HG03097 (cell line): ENCODE measurements at regions not wholly inside any gene's neighbourhood (a gene's known extent, or its start where the extent isn't known, plus 50 kb on each side); places are given as distances from the start of the nearest gene placed in this dataset.
"Not testable (repeated sequence)": the region's sequence is repeated elsewhere in the genome, so short reads cannot be mapped to it uniquely, and the experiment has no call there.

Experiments
- ATAC-seq: cut with Tn5 transposase; IDR thresholded peaks from one replicate; pipeline ENCODE4 v1.9.1; 2021; ENCODE audit not compliant: unreplicated experiment, low FRiP score

GRCh38 chr1:80533775-80534334 is 1266.9 kb upstream of the ADGRL2 start:
- no peak for ATAC-seq

DNA sequence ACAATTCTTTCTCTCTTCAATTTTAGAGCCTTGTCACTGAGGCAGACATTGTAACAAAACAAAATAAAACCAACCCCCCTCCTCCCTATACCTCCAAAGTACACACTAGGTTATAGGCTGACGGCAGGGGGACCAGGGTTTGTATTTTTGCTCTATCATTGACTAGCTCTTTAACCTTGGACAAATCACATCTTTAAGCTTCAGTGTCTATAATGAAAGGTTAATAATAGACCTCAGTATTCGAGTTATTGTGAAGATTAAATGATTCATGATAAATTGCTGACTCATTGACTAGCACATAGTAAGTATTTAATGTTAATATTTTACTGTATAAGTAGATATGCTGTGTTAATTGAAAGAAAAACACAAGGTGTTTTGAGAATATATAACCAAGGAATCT is 1267.6 kb upstream of the ADGRL2 start:
- ATAC-seq, result no peak

DNA sequence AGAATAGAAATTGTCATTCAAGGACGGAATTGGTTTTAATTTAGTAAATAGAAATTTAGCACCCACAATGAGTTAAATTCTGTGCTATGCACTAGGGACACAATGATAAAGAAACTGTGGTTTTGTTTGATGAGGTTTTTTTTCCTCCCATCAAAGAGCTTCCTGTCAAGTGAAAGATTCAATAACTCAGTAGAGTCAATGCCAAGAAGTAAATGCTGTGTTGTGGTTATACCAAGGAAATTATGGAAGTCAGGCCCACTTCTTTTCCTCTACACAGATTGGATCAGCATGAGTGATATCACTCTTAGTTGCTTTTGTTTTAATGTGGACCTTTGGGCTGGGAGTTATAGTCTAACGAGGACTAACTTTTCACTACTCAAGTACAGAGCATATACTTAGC is 1269.6 kb upstream of the ADGRL2 start:
- ATAC-seq, result no peak

GRCh38 chr1:80529546-80529945 is 1271.2 kb upstream of the ADGRL2 start:
- no peak for ATAC-seq

DNA sequence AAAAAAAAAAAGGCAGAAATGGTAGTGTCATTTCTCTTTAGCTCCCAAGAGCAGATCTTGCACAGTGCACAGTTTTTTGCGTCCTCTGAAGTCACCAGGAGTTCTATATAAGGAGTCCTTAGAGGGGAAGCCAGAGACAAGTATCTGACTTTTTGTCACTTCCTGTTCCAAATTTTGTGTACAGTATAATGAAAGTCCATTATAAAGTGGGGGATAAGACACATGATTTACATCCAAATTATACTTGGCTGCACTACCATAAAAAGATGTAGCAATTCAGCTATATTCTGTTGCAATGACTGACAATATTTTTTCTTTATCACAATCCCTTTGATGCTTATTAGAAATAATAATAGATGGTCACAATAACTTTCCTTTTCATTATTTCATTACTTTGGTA is 1276.9 kb upstream of the ADGRL2 start:
- ATAC-seq, result no peak

GRCh38 chr1:80523071-80523470 is 1277.7 kb upstream of the ADGRL2 start:
- not testable (repeated sequence) for ATAC-seq

DNA sequence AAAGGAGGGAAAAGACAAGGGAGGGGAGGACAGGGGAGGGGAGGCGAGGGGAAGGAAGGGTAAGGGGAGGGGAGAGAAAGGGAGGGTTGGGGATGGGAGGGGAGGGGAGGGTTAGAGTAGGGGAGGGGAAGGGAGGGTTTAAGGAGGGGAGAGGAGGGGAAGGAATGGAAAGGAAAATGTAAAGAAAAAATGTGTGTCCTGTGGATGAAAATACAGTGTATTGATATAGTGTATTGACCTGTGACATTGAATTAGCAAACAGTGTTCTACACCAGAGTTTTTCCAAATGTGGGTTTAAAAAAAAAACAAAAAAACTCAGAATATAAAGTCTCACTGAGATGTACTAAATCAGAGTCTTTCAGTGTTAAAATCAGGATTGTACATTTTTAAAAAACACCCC is 1279.8 kb upstream of the ADGRL2 start:
- no peak for ATAC-seq

DNA sequence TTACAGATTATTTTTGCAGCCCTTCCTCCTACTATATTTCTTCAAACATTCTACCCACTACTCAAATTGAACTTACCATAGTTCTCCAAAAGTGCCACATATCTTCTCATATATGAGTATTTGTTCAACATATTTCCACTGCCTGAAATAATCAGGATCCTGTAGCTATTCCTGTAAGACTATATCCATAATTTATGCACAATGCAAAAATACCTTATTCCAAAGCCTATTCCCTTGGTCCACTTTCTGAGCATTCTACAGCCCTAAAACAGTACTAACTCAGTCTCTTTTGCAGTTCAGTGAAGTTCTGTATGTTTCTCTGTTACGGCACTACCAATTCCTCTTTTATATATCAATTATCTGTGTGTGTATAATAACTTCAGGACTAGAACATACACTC is 1283.7 kb upstream of the ADGRL2 start:
- no peak for ATAC-seq

DNA sequence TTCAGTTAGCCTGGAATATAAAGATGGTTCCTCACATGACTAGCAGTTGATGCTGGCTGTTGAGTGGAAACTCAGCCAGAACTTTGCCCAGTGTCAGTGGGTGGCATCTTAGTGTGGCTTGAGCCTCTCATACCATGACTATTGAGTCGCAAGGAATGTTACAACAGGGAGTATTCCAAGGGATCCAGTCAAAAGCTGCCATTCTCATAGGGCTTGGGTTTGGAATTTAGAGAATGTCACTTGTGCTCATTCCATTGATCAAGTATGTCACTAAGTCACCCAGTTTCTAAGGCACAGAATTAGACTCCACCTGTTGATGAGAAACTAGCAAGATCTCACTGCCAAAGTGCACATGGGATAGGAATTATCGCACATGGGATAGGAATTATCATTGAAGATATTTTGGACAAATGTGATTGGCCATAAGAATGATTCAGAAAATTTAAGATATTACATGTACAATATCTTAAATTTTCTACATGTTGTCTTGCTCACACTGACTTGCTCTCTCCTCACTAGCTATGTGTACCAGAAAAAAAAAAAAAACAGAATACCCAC is 1290.7 kb upstream of the ADGRL2 start:
- no peak for ATAC-seq

DNA sequence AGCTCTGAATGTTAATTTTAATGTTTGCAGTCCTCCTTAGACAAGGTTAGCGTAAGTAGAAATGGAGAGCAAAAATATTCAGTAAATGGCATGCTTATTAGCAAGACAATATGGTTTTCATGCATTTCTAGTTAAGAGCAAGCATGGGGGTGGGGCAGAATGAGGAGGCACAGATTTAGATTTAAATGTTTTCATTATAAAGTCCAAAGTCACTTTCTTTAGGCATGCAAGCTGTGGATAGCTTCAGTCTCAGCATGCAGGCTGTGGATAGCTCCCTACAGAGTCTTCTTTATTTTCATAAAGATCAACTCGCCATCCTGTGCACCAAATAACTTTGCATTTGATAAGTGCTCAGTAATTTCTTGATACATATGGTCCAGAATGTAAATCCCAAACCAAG is 1294.5 kb upstream of the ADGRL2 start:
- no peak for ATAC-seq

GRCh38 chr1:80498673-80499072 is 1302.1 kb upstream of the ADGRL2 start:
- no peak for ATAC-seq

GRCh38 chr1:80495806-80496205 is 1304.9 kb upstream of the ADGRL2 start:
- no peak for ATAC-seq

DNA sequence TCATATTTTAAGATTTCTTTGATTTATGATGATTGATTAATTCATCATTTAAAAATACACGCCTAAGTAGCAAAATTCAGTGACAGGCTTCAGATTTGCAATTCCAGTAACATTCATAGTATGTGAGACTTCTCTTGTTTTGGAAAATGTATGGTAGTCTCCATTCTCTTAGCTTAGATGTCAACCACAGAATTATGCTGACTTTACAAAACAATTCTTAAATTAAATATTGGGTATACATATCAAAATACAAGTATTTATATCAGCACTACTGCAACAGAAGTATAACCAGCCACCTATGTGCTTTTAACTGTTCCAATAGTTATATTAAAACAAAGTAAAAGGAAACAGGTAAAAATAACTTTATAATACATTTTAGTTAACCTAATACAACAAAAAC is 1328.6 kb upstream of the ADGRL2 start:
- ATAC-seq, result no peak

GRCh38 chr1:80468356-80468755 is 1332.4 kb upstream of the ADGRL2 start:
- no peak for ATAC-seq

DNA sequence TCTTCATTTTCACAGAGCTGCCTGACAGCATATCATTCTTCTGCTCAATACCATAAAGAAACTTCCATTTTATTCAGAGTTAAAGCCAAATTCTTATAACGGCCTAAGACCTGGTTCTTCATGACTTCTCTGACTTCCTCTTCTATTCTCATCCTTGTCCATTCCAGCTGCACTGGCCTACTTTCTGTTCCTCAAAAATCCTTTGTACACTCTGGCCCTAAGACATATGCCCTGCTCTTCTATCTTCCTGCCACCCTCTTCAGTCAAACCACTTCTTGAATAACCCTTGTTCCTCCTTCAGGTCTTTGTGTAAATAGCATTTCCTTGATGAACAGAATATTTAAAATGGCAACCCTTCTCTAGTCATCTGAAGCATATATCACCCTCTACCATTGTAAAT is 1338.7 kb upstream of the ADGRL2 start:
- no peak for ATAC-seq

- ATAC-seq, result no peak
Observed at GRCh38 chr1:80457409-80457808, 1343.3 kb upstream of the ADGRL2 start.

- no peak for ATAC-seq
Observed at GRCh38 chr1:80453775-80454174, 1347.0 kb upstream of the ADGRL2 start.

GRCh38 chr1:80450711-80451110 is 1350.0 kb upstream of the ADGRL2 start:
- ATAC-seq, result no peak

- no peak for ATAC-seq
Observed at GRCh38 chr1:80448081-80448480, 1352.7 kb upstream of the ADGRL2 start.

- no peak for ATAC-seq
Observed at GRCh38 chr1:80447526-80447925, 1353.2 kb upstream of the ADGRL2 start.

GRCh38 chr1:80445033-80445432 is 1355.7 kb upstream of the ADGRL2 start:
- no peak for ATAC-seq

- ATAC-seq, result no peak
Observed at GRCh38 chr1:80444171-80444570, 1356.6 kb upstream of the ADGRL2 start.

DNA sequence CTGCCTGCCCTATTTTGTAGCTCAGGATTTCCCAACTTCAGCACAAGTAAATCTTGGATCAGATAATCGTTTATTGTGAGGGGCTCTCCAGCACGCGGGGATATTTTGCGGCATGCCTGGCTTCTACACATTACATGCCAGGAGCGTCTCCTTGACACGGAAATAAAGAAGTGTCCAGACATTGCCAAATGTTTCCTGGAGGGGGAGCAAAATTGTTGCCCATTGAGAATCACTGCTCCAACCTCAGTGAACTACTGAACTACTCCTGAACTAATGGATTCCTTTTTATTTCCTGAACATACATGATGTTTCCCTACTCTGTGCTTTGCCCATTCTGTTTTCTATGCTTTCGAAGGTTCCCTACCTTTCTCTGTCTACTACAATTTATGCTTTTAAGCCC is 1359.1 kb upstream of the ADGRL2 start:
- no peak for ATAC-seq
